ENCODE measurements at regions not wholly inside any gene's neighbourhood (a gene's known extent, or its start where the extent isn't known, plus 50 kb on each side); places are given as distances from the start of the nearest gene placed in this dataset.
A peak's percentile ranks its signal among the peaks of the same experiment; 100 is the strongest.
"Not testable (repeated sequence)": the region's sequence is repeated elsewhere in the genome, so short reads cannot be mapped to it uniquely, and the experiment has no call there.

DNA sequence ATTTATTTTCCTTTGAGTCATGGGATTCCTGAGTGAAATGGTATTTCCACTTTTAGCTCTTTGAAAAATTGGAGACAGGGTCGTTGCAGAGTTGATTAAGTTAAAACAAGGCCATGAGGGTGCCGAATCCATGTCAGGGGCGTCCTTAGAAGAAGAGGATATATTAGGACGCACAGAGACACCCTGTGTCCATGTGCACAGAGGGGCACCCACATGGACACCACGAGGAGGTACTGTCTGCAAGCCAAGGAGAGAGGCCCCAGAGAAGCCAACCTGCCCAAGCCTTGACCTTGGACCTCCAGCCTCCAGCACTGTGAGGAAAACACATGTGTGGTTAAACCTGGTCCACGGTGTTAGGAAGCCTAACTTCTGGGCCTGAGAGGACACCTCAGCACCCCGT lies 113.9 kb upstream of the THBS2 start:
- no peak for DNase-seq (ENCODE audit: low read depth in 4 of 6, low spot score in 6 of 6)
- WGBS (ENCODE audit: insufficient coverage): 98% methylated on average over 7 of the region's 7 CpGs
- Histone ChIP-seq H3K27me3 (ENCODE audit: control insufficient read depth, insufficient read depth, low read length) (no peaks in the 10 kb centered on the region), H3K27ac (ENCODE audit: low read depth, low read length) (no peak overlapping the region), H3K36me3 (ENCODE audit: control insufficient read depth, insufficient read depth, low read length) (no peaks in the 10 kb centered on the region), H3K9me3 (ENCODE audit: control insufficient read depth, insufficient read depth, low read length) (no peaks in the 10 kb centered on the region), H3K4me1 (ENCODE audit: control insufficient read depth, insufficient read depth, low read length) (no peaks in the 10 kb centered on the region), H3K4me3 (ENCODE audit: low read depth, low read length) (no peak overlapping the region)

DNA sequence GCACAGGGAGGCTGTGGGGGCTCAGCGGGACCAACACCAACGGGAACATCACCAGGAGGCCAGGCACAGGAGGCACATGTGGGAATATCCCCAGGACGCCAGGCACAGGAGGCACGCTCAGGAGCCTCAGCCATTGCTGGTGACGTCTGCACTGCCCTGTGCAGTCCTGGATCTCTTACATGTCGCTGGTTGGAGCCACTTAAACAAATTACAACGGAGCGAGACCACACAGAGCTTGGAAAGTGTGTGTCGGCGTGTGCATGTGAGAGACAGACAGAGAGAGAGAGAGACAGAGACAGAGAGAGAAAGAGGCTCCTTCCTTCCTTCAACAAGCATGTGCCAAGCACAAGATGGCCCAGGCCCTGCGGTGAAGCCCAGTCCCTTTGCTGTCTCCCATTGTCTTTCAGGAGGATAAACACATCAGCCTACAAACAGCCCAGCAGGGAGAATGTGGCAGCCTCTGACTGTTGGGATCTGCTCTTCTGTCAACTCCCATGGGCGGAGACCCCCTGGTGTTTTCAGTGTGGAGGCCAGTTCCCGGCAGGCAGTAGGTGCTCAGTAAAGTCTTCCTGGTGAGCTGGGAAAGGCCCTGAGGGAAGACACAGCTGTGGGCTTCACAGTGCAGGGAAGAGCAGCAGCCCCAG lies 112.7 kb upstream of the THBS2 start:
- DNase-seq (ENCODE audit: low read depth in 4 of 6, low spot score in 6 of 6): no peak
- Histone ChIP-seq H3K9me3 (ENCODE audit: control insufficient read depth, insufficient read depth, low read length) (no peaks in the 10 kb centered on the region), H3K36me3 (ENCODE audit: control insufficient read depth, insufficient read depth, low read length) (no peaks in the 10 kb centered on the region), H3K4me1 (ENCODE audit: control insufficient read depth, insufficient read depth, low read length) (no peaks in the 10 kb centered on the region), H3K27me3 (ENCODE audit: control insufficient read depth, insufficient read depth, low read length) (no peaks in the 10 kb centered on the region), H3K27ac (ENCODE audit: low read depth, low read length) (no peak overlapping the region), H3K4me3 (ENCODE audit: low read depth, low read length) (no peak overlapping the region)
- WGBS (ENCODE audit: insufficient coverage): 90% methylated on average over 9 of the region's 13 CpGs

DNA sequence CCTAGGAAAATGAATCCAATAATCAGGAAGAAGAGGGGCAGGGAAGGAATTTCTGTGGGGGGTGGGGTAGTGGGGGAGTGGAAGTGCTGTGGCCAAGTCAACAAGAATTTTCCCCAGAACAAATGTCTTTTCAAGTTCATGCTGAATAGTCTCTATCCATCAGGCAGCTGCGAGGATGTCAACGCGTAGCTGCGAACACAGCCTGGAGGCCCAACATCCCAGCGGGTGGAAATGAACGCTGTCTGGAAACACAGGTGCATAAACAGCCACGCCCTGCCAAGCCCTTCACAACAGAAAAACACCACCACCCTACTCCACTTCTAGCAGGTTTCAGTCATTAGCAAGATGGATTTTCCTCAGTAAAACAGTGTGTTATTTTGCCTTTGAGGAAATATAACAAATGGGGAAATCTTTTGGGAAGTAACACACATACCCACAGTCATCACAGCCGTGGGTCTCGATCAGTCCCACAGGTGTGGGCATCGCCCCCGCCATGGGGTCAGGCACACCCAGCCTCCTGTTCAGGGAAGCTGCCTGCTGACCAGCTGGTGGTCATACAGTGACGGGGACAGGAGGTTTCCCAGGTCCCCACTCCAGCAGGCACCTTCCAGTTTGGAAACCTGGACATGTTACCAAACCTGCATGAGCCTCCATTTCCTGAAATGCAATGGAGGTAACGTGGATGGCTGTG lies 112.1 kb upstream of the THBS2 start:
- Histone ChIP-seq H3K27me3 (ENCODE audit: control insufficient read depth, insufficient read depth, low read length) (no peaks in the 10 kb centered on the region), H3K4me1 (ENCODE audit: control insufficient read depth, insufficient read depth, low read length) (no peaks in the 10 kb centered on the region), H3K9me3 (ENCODE audit: control insufficient read depth, insufficient read depth, low read length) (no peaks in the 10 kb centered on the region), H3K36me3 (ENCODE audit: control insufficient read depth, insufficient read depth, low read length) (no peaks in the 10 kb centered on the region), H3K27ac (ENCODE audit: low read depth, low read length) (no peak overlapping the region), H3K4me3 (ENCODE audit: low read depth, low read length) (no peak overlapping the region)
- whole genome bisulfite sequencing (ENCODE audit: insufficient coverage): 79% methylated on average over 13 of the region's 13 CpGs
- DNase-seq (ENCODE audit: low read depth in 4 of 6, low spot score in 6 of 6): peak in 1 of 6 donors; percentile 21

DNA sequence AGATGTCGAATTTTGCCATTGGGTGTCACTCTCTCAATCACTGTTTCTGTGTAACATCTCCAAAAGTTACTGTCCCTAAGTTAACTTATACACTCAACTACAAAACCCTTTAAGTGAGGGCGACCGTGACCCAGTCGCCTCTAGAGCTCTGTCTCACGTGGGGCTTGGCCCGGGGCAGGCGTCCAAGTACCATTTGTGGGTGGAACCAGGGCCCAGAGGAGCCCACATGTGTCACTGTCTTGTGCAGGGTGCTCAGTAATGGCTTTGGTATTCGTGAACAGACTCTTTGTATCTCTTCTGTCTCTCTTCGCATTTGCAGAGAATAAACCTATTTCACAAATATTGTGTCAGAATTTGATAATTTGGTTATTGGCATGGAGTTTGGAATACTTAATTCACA lies 109.9 kb upstream of the THBS2 start:
- Histone ChIP-seq H3K36me3 (ENCODE audit: control insufficient read depth, insufficient read depth, low read length) (no peaks in the 10 kb centered on the region), H3K27ac (ENCODE audit: low read depth, low read length) (no peak overlapping the region), H3K27me3 (ENCODE audit: control insufficient read depth, insufficient read depth, low read length) (no peaks in the 10 kb centered on the region), H3K9me3 (ENCODE audit: control insufficient read depth, insufficient read depth, low read length) (no peaks in the 10 kb centered on the region), H3K4me1 (ENCODE audit: control insufficient read depth, insufficient read depth, low read length) (no peaks in the 10 kb centered on the region), H3K4me3 (ENCODE audit: low read depth, low read length) (no peak overlapping the region)
- 77% methylated on average over 6 of the region's 9 CpGs for WGBS (ENCODE audit: insufficient coverage)
- no peak for DNase-seq (ENCODE audit: low read depth in 4 of 6, low spot score in 6 of 6)

DNA sequence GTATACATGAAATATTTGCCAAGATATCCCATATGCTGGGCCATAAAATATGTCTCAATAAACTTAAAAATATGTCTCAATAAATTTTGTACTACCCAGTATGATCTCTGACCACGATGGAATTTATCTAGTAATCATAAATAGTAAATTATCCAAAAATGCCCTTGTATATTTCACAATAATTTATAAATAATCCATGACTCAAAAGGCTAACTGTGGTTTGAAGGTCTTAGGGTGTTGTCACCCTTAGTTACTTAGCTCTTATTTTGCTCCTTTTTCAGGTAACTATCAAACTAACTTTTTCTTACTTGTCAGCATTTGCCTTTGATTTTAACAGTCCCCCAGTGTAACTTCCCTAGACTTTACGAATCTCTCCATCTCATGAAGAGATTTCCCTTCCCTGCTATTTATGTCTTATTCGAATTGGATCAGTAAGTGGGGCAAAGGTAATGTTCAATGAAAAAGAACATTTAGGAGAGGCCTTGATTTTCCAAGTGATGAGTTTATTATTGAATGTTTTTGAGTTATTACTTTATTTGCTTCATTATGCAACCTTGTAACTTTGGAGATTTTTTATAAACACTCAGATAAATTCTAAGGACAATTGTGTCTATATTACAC lies 109.0 kb upstream of the THBS2 start:
- Histone ChIP-seq H3K4me1 (ENCODE audit: control insufficient read depth, insufficient read depth, low read length) (no peaks in the 10 kb centered on the region), H3K9me3 (ENCODE audit: control insufficient read depth, insufficient read depth, low read length) (no peaks in the 10 kb centered on the region), H3K27me3 (ENCODE audit: control insufficient read depth, insufficient read depth, low read length) (no peaks in the 10 kb centered on the region), H3K27ac (ENCODE audit: low read depth, low read length) (no peak overlapping the region), H3K36me3 (ENCODE audit: control insufficient read depth, insufficient read depth, low read length) (no peaks in the 10 kb centered on the region), H3K4me3 (ENCODE audit: low read depth, low read length) (no peak overlapping the region)
- DNase-seq (ENCODE audit: low read depth in 4 of 6, low spot score in 6 of 6): no peak
- WGBS (ENCODE audit: insufficient coverage): no CpG with 5 or more reads among the region's 3 CpGs

GRCh38 chr6:169355001-169355400 lies 101.4 kb upstream of the THBS2 start:
- not testable (repeated sequence) for H3K4me1 ChIP-seq (ENCODE audit: control insufficient read depth, insufficient read depth, low read length); H3K4me3 ChIP-seq (ENCODE audit: low read depth, low read length); H3K9me3 ChIP-seq (ENCODE audit: control insufficient read depth, insufficient read depth, low read length); H3K27ac ChIP-seq (ENCODE audit: low read depth, low read length); H3K36me3 ChIP-seq (ENCODE audit: control insufficient read depth, insufficient read depth, low read length); DNase-seq (ENCODE audit: low read depth in 4 of 6, low spot score in 6 of 6); H3K27me3 ChIP-seq (ENCODE audit: control insufficient read depth, insufficient read depth, low read length)
- WGBS (ENCODE audit: insufficient coverage): 100% methylated on average over 3 of the region's 3 CpGs

DNA sequence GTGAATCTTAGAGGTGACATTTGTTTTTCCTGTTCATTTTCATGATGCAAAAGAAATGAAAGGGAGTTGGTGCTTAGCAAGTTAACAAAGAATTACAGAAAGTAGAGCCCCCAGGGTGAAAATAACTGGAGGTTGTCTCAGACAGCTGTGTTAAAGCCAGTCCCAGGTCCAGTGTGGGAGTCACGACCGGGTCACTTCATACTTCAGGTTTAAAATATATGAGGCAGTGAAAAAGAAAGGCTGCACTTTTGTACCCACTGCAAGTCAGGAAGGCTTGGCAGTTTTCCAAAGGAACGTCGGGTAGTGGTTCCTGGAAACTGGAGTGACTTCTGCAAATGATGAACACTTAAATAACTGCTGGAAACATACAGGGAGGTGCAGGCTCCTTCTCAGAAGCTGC lies 91.5 kb upstream of the THBS2 start:
- peaks cover 3% of the 10 kb centered on the region for H3K4me1 ChIP-seq (ENCODE audit: control insufficient read depth, insufficient read depth, low read length)
- H3K9me3 ChIP-seq (ENCODE audit: control insufficient read depth, insufficient read depth, low read length): peaks cover 1% of the 10 kb centered on the region
- no peaks in the 10 kb centered on the region for H3K36me3 ChIP-seq (ENCODE audit: control insufficient read depth, insufficient read depth, low read length)
- DNase-seq (ENCODE audit: low read depth in 4 of 6, low spot score in 6 of 6): peak in 2 of 6 donors; percentile 11 to 16
- no peaks in the 10 kb centered on the region for H3K27me3 ChIP-seq (ENCODE audit: control insufficient read depth, insufficient read depth, low read length)
- no peak overlapping the region for H3K27ac ChIP-seq (ENCODE audit: low read depth, low read length)
- no peak overlapping the region for H3K4me3 ChIP-seq (ENCODE audit: low read depth, low read length)
- WGBS (ENCODE audit: insufficient coverage): 22% methylated on average over 4 of the region's 4 CpGs

GRCh38 chr6:169344750-169345065 lies 91.1 kb upstream of the THBS2 start:
- Histone ChIP-seq H3K4me1 (ENCODE audit: control insufficient read depth, insufficient read depth, low read length) (peaks cover 3% of the 10 kb centered on the region), H3K27me3 (ENCODE audit: control insufficient read depth, insufficient read depth, low read length) (no peaks in the 10 kb centered on the region), H3K4me3 (ENCODE audit: low read depth, low read length) (no peak overlapping the region), H3K36me3 (ENCODE audit: control insufficient read depth, insufficient read depth, low read length) (no peaks in the 10 kb centered on the region), H3K27ac (ENCODE audit: low read depth, low read length) (no peak overlapping the region), H3K9me3 (ENCODE audit: control insufficient read depth, insufficient read depth, low read length) (peaks cover 1% of the 10 kb centered on the region)
- peak in 1 of 6 donors; percentile 44 for DNase-seq (ENCODE audit: low read depth in 4 of 6, low spot score in 6 of 6)
- 53% methylated on average over 3 of the region's 7 CpGs for WGBS (ENCODE audit: insufficient coverage)

GRCh38 chr6:169343886-169344749 lies 90.5 kb upstream of the THBS2 start:
- Histone ChIP-seq H3K27me3 (ENCODE audit: control insufficient read depth, insufficient read depth, low read length) (no peaks in the 10 kb centered on the region), H3K4me1 (ENCODE audit: control insufficient read depth, insufficient read depth, low read length) (peaks cover 3% of the 10 kb centered on the region), H3K36me3 (ENCODE audit: control insufficient read depth, insufficient read depth, low read length) (no peaks in the 10 kb centered on the region), H3K9me3 (ENCODE audit: control insufficient read depth, insufficient read depth, low read length) (peaks cover 1% of the 10 kb centered on the region), H3K4me3 (ENCODE audit: low read depth, low read length) (no peak overlapping the region), H3K27ac (ENCODE audit: low read depth, low read length) (no peak overlapping the region)
- DNase-seq (ENCODE audit: low read depth in 4 of 6, low spot score in 6 of 6): no peak
- WGBS (ENCODE audit: insufficient coverage): 86% methylated on average over 5 of the region's 13 CpGs
